ENCODE measurements at regions not wholly inside any gene's neighbourhood (a gene's known extent, or its start where the extent isn't known, plus 50 kb on each side); places are given as distances from the start of the nearest gene placed in this dataset.
"Not testable (repeated sequence)": the region's sequence is repeated elsewhere in the genome, so short reads cannot be mapped to it uniquely, and the experiment has no call there.

DNA sequence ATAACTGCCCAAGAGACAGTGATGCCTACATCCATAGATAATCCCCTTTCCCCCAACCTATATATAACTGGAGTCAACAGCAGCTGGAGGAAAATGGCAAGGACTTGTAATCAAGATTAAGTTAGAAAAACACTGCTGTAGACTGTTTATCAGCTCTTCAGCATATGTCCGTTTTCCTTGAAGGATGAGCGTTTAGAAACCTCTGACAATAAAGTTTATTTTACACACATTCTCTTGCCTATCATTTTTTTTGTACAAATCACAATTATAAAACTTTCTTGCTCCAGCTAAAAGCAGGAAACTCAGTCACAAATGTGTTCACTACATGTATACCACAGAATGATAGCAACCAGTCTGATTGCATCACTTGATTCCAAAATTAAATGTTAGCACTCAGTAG is 50.8 kb downstream of the PPIAL4G start:
- not testable (repeated sequence) for DNase-seq

- DNase-seq: not testable (repeated sequence)
Measured at GRCh38 chr1:148429856-148430255, 53.2 kb downstream of the PPIAL4G start.

- DNase-seq: not testable (repeated sequence)
Measured at GRCh38 chr1:148426940-148427611, 56.0 kb downstream of the PPIAL4G start.

GRCh38 chr1:148426385-148426784 is 56.7 kb downstream of the PPIAL4G start:
- DNase-seq: not testable (repeated sequence)

- not testable (repeated sequence) for DNase-seq
Measured at GRCh38 chr1:148424143-148425003, 58.7 kb downstream of the PPIAL4G start.

DNA sequence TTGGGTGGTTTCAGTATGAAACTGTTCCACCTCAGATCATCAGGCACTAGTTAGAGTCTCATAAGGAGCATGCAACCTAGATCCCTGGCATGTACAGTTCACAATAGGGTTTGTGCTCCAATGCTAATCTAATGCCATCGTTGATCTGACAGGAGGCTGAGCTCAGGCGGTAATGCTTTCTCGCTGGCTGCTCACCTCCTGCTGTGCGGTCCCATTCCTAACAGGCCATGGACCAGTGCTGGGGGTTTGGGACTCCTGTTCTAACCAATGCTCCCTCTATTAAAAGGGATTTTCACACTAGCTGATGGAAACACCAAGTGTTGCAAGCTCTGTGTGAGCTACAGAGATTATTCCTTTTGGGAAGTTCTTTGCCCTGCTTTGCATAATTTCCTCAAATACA is 60.2 kb downstream of the PPIAL4G start:
- not testable (repeated sequence) for DNase-seq

DNA sequence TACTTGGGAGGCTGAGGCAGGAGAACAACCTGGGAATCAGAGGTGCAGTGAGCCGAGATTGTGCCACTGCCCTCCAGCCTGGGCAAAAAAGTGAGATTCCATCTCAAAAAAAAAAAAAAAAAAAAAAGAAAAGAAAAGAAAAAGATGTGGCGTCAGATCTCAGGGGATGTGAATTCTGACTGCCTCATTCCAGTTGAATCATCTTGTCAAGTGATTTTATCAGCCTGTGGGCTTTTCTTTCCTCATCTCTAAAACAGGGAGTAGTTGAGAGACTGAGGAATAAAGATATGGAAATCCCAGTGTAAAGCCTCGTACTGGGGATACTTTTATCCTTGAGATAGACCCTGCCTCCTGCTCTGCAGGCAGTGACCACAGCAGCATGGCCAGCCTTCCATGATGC is 65.9 kb downstream of the PPIAL4G start:
- not testable (repeated sequence) for DNase-seq

GRCh38 chr1:148413385-148413784 is 69.7 kb downstream of the PPIAL4G start:
- not testable (repeated sequence) for DNase-seq

DNA sequence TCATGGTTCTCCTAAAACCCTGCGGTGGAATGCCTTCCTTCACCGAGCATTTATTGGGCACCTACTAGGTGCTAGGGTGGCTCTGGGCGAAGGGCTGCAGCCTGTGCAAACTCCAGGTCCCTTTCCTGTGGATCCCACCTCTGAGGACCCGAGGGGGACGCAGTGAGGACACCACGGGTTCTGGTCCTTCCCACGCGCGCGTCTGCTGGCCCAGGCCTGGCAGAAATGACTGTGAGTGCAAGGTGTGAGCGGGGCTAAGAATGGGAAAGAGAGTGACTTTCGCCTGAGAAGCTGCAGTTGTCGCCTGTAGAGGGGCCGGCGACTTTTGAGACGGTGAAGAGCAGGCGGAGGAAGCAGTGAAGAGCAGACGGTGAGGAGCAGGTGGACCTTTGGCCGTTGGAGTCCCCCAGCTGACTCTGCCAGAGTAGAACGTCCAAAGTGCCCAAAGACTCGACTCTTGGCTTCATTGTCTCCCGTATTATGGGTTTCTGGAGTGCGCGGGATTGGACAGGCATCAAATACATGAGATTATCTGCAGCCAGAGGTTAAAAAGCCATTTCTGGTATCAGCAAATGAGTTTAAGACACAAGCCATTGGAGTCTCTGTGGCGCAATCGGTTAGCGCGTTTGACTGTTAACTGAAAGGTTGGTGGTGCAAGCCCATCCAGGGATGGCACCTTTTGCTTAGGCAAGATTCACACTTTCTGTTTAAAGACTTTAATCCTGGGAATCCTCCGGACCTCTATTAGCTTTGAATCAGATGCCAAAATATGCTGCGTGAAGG is 78.1 kb downstream of the PPIAL4G start:
- not testable (repeated sequence) for DNase-seq

GRCh38 chr1:148403925-148404324 is 79.2 kb downstream of the PPIAL4G start:
- DNase-seq: not testable (repeated sequence)

GRCh38 chr1:148403085-148403456 is 80.0 kb downstream of the PPIAL4G start:
- DNase-seq: not testable (repeated sequence)

DNA sequence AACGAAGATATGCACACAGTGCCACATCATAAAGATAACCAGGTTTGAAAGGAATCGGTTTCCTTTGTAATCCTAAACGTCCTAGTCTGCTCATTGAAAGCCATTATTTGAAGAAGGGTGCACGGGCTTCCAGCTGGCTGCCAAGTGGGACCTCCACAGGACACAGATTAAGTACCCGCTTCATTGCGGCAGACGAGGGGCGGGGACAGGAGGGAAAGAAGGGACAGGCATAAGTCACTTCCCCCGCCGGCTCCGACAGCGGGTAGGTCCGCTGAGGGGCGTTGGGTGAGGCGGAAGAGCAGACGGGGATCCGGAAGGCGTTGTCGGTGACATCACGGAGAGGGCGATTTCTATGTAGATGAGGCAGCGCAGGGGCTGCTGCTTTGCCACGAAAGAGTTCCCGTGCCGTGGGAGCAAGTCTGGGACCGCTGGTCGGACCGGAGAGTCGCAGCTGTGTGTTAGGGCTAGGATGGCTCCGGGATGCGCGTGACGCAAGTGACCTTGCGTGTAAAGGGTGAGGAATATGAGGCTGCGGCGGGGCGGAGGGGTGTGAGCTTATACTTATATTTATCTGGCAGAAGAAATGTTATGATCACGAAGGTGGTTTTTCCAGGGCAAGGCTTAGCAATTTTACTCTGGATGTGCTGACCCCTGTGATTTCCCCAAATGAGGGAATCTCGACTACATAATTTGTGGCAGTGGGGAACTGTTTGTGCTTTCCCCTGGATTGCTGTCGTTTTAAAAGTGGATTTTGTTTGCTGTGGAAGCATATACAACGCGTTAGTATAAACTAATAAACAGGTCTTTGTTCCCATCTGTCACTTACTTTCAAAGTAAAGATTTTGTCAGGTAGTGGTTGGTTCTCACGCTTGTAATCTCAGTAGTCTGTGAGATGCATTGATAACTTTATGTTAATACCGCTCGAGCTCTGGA is 80.7 kb downstream of the PPIAL4G start:
- DNase-seq: peak; percentile 88

- peak; percentile 25 for DNase-seq
Measured at GRCh38 chr1:148397516-148397915, 85.6 kb downstream of the PPIAL4G start.

GRCh38 chr1:148392505-148392904 is 90.6 kb downstream of the PPIAL4G start:
- DNase-seq: not testable (repeated sequence)

DNA sequence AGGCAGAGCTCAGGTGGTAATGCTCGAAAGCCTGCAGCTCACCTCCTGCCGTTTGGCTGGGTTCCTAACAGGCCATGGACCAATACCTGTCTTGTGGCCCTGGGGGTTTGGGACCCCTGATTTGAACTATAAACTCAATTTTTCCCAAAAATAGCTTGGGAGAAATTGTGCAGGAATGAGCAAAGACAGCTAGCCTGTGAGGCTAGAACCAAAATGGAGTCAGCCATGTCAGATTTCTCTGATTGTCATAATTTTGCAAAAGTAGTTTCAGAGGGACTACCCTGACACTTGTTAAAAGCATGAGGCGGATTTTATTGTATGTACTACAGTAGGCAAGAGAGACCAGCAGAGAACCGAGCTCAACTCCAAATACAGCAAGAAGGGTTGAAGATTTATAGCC is 91.8 kb downstream of the PPIAL4G start:
- not testable (repeated sequence) for DNase-seq

DNA sequence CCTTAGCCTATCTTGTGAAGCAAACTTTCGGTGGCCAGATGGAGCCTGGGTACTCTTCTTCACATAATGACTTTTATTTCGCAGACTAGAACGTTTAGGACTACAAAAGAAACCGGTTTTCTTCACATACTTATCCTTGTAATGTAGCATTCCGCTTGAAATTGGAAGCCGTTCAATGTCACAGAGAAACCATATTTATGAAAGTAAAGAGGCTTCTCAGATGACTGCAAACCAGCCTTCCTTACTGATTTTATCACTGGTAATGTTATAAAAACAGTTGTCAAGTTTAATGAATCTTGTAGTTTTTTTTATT is 94.1 kb downstream of the PPIAL4G start:
- DNase-seq: no peak

- DNase-seq: peak; percentile 91
Measured at GRCh38 chr1:148388260-148389026, 94.7 kb downstream of the PPIAL4G start.

DNA sequence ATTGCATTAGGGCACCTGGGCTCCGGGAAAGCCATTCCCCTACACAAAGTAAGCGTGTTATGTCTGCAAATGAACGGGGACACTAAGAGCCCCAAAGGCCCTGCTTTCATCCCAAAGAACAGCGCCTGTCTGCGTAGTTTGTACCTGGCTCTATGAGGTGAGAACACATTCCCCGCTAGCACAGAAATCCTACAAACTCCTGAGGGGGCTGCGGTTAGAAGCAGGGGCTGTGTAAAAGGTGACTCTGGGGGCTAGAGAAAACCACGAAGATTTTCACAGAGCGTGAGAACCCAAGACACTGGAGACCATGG is 95.2 kb downstream of the PPIAL4G start:
- DNase-seq: not testable (repeated sequence)

DNA sequence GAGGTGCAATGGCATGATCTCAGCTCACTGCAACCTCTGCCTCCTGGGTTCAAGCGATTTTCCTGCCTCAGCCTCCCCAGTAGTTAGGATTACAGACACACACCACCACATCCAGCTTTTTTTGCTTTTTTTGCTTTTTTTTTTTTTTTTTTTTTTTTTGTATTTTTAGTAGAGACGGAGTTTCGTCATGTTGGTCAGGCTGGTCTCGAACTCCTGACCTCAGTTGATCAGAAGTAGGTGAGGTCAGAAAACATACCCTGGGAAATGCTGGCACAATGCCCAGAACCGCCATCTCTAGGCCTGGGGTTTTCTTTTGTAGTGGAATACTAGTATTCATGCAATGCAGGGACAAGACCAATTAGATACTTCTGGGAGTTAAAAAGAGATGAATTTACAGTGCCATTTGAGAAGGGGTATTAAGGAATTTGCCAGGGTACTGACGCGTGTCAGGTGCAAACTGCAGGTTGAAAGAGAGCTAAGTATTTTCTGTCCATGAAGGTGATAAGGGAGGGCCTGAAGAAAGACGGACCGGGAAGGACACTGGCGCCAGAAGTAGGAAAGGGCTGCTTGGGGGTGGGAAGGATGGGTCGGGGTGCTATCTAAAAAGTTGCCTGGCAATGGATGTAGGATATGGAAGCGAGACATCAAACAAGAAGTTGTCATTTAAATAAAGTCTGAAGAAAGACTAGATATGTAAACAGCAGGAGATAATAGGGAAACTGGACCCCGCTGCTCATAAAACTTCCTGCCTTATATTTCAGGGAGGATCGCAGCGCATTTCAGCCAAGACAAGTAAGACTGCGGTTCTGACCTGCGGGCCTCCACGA is 95.8 kb downstream of the PPIAL4G start:
- not testable (repeated sequence) for DNase-seq

- no peak for DNase-seq
Measured at GRCh38 chr1:148386617-148387016, 96.5 kb downstream of the PPIAL4G start.

DNA sequence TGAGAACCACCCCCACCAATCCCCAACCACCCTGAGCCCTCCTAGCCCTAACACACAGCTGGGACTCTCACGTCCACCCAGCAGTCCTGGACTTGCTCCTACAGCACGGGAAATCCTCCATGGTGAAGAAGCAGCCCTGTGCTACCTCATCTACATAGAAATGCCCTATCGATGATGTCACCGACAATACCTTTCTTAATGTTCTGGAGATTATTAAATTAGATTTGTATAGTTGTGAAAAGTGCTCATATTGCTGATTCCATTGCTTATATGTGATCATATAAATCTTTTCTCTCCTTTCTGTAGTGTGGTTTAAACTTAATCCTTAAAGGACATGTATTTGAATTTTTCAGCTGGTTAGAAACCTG is 97.1 kb downstream of the PPIAL4G start:
- not testable (repeated sequence) for DNase-seq
